CD4-positive, alpha-beta T cell treated with Interleukin-12 subunit alpha and Interleukin-12 subunit beta, for 1 hour (primary cell): ENCODE measurements at regions not wholly inside any gene's neighbourhood (a gene's known extent, or its start where the extent isn't known, plus 50 kb on each side); places are given as distances from the start of the nearest gene placed in this dataset.

Experiments used
- DNase-seq: peaks from one replicate; pipeline ENCODE4 v3.0.0-alpha.2; 2020

DNA sequence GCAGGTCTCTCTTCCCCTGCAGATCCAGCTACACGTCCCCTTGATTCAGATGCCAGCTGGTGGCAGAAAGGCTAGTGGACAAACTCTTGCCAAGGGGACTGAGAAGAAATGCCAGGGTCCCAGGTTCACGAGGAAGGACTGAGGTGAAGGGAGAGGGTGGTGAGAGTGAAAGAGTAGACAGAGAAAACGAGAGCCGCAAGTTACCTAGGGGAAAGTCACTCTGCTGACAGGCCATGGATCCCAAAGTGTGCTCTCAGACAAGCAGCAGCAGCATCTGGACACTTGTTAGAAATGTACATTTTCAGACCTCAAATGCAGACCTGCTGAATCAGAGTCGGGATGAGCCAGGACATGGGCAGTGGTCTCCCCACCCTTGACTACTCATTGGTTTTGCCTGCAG lies 192.3 kb downstream of the FGFR2 start:
- no peak for DNase-seq

DNA sequence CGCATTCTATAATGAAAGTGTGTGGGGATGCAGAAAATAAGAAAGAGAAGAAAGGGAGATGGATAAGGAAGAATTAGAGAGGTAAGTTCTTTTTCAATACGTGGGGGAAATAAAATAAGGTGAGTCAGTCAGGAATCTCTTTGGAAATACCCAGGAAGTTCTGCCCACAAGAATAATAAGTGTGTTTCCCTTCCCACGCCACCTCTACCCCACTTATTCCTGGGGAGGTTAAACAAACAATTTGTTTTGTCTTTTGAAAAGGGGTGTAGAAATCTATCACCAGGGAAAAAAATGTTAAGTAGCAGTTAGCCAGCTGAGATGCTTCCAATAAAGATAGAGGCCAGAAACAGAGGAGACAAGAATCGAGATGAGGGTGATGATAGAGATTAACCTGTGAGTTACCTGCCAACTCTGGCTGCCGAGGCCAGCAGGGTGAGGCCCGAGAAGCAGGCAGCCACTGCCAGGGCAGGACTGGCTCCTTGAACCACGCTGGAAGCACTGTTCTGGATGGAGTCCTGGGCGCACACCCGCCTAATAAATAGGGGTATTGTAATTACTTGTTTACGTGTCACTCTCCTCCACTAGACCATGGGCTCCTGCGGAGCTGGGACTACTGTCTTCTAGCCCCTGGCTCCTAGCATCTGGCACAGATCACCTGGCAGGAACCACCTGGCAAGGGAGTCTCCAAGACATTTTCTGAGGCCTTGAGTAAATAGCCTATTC lies 191.3 kb downstream of the FGFR2 start:
- no peak for DNase-seq

DNA sequence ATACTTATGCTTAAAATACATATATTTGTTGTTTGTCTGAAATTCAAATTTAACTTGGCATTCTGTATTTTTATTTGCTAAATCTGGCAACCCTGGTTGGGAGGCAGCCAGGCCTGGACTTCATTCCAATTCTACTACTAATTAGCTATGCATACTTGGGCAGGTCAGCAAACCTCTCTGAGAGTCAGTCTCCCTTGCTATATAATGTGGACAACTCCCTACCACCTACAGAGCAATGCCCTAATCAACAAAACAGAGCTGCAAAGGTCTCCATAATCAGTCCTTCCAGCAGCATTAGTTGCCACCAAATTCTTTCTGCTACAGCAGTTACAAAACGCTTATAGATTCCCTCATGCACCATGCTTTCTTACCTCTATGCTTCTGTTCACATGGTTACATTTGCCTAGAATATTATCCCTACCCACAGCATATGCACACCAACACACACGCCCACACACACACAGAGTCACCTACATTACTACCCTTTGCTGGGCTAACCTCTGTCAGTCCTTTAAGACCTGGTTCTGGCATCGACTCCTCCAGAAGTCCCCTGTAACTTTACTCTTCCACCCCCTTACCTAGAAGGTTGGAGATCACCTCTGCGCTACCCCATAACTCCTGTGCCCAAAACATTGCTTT lies 188.7 kb downstream of the FGFR2 start:
- no peak for DNase-seq

DNA sequence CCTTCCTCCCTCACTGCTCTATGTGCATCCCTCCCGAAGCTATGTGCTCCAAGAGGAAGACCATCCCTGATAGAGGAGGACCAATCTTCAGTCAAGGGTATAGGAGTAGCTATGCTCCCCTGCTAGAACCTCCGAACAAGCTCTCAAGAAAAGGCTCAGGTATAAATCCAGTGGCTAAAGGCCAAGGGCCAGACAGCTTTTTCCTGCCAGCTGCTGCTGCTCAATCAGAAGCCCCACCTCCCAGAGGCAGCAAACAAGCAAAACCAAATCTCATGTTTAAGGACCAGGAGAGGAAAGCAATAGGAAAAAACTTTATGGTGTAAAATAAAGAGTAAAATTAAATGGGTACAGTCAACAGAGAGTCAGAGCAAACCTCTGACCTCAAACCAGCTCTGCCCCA lies 187.2 kb downstream of the FGFR2 start:
- DNase-seq = no peak

DNA sequence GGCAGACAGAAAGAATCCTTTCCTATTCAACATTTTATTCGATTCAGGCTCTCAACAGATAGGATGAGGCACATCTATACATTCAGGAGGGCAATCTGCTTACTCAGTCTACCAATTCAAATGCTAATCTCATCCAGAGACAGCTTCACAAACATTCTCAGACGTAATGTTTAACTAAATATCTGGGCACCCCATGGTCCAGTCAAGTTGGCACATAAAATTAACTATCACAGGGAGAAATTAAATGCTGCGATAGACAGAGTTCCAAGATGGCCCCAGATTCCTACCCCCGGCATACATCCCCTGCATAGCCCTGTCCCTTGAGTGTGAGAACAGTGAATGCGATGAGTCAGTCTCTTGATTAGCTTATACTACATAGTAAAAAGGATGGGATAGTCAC lies 184.3 kb downstream of the FGFR2 start:
- no peak for DNase-seq

DNA sequence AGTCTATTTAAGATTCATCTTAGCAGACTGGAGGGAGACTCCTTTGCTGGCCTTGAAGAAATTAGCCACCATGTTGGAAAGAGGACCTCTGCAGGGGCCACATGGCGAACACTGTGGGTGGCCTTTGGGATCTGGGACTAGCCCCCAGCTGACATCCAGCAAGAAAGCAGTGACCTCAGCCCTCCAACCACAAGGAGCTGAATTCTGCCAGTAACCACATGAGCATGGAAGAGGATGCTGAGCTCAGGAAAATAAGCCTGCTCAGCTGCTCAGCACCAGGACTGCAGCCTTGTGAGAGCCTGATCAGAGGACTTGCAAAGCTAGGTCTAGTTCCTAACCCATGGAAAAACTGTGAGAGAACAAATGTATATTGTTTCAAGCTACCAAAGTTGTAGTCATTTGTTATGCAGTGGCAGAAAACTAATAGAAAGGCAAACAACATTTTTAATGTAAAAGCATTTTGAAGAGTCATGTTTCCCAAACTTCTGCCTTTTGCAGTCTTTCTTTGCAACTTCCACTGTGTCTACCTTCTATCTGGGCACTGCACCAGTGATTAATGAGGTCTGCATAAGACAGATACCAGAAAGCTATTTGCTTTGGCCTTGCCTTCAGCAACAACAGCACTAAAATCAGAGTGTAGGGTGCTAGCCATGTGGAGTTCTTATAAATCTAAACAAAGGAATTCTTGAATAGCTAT lies 183.7 kb downstream of the FGFR2 start:
- no peak for DNase-seq

DNA sequence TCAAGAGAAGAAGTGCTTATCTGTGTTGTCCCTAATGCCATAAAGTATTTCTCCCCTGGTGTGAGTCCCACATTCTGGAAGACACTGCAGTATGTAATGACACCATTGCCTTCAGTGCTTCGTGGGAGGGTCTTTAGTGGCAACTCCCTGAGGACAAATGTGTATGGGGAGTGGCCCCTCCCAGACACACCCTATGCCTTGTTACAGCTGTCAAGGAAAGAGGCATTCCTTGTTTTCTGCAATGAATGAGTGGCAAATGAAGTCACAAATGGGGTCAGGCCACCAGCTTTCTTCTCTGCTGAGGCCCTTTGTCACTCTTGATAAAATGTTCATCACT lies 183.2 kb downstream of the FGFR2 start:
- no peak for DNase-seq

DNA sequence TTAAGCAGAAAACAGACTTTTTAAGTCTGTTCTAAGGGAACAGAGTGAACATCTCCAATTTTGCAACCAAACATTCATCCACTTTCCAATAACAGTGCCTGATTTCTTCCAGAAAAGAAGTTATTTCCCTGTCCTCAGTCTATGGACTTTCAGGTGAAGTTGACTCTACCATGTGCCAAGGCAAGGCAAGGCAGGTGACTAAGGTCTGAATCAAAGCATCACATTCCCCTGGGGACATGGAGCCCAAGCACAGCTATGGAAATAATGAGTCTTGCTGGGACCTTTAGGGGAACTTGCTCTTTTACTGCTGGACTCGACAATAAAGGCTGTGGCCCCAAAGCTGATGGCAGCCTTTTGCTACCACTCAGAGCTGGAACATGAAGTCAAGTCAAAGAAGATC lies 182.2 kb downstream of the FGFR2 start:
- no peak for DNase-seq

DNA sequence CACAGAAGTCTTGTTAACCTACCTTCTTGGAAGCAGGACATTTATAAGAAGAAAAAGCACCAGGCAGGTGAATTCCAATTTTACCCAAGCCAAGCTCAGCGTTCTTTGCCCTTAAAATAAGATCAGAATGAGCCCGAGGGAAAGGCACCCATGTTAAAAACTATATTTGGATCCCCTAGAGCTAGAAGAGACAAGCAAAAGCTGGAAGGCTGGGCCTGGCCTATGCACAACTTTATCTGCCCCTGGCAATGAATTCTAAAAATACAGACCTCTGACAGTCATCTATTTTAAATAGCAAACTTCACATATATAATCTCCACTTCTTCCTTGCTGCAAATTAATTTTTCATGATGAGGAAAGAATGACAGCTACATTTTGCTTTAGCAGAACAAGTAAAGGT lies 180.9 kb downstream of the FGFR2 start:
- no peak for DNase-seq

DNA sequence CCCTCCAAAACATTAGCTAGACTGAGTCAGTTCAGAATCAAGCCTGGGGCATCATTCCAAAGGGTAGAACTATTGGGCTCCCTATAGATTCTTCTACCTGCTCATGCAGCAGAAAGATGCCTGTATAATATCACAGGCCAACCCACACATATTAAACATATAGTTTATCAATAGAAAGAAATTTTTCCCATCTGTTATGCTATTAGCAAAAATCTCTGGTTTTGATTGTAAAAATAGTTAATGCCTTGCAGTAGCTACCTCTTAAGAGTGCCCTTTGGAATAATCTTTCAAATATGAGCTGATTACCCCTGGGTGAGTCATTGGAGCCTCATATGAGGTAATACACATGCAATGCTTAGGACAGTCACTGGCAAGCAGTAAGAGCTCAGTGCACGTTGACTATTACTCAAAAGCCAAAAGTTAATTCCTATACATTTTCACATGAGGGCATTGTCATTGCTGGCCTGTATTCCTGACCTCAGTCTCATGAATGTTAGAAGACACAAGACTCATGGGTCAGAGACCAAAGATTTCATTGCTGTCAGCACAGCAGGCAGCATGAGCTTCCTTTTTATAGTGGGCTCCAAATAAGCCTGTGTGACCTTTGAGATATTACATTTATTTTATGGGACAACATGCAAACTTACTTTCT lies 180.0 kb downstream of the FGFR2 start:
- DNase-seq = no peak

DNA sequence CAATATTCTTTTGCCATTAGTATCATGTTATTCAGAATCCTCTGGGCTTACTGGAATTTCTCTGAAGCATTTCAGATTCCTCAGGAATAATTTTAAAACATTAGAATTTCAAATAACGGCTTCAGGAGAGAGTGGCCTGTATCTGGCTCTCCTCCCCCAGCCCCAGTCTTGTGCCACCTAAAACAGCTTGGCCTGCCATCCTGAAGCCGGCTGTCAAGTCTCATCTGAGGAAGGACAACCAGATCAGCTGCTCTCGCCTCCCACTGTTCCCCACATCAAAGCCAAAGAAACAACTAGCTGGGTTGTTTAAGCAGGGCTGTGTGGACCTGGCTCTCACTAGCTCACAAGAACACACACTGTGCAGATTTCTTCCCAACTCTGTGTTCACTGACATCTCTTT lies 178.2 kb downstream of the FGFR2 start:
- DNase-seq = no peak

DNA sequence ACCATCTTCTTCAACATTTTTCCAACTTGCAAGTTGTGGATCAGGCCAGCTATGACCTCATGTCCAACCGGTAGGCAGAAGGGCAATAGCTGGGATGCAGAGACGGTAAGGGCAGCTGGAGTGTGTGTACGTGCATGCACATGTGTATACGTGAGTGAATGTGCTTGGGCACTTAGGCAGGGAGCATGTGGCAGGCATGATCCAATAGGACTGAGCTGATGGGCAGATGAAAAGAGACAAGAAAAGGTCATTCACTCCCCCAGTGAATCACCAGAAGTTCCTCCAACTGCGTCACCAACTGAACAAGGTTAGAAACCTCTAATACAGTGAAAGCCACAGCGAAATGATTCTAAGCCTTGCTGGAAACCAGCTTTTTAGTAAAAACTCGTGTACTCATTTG lies 176.1 kb downstream of the FGFR2 start:
- DNase-seq = no peak

DNA sequence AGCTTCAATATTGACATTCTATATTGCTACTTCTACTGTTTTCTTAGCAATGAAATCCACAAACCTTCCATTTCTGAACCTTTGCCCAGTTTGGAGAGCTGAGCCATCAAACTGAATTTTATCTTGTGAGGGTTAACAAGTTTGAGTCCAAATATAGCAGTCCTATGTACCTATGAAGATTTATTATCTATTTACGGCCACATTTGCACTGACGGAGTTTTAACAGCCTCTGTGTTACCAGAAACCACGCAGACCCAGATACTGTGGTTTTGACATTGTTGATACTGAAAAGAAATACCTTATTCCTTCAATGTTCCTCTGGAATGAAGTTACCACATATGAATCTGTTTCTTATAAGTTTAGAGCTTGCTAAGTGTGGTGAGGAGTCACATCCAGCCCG lies 172.6 kb downstream of the FGFR2 start:
- no peak for DNase-seq

DNA sequence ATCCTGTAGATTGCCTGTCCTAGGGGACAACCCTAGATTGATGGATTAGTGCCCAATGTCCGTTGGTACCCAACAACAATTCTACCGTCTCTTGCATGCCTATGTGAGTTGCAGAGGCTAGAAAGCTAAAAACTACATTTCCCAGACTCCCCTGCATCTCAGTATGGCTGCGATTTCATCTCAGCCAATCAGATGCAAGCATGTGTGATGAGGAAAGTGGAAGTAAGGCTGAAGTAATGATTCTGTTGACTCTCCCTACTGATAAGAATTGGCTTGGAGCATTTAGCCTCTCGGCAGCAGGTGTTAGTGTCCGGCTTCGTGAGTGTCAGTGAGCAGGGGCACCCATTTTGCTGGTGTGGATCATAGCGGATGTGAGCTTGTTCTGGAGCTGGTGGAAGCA lies 171.9 kb downstream of the FGFR2 start:
- no peak for DNase-seq
